Lower leg skin (tissue), 3 donors: ENCODE measurements at regions not wholly inside any gene's neighbourhood (a gene's known extent, or its start where the extent isn't known, plus 50 kb on each side); places are given as distances from the start of the nearest gene placed in this dataset.

Source experiments
- POLR2A ChIP-seq, 2 donors: fragments of 450-650 bp; IDR thresholded peaks; one replicate each; pipeline ENCODE4 v1.6.1; 2016 to 2017; ENCODE audit warnings: antibody characterized with exemption in 2 of 2, mild to moderate bottlenecking in 1 of 2, moderate library complexity in 1 of 2
- TF ChIP-seq, protein P1 (sequence below), 3 donors: fragments of 450-650 bp; IDR thresholded peaks; one replicate each; pipeline ENCODE4 v1.5.1; 2016; ENCODE audit warnings: antibody characterized with exemption in 3 of 3, mild to moderate bottlenecking in 3 of 3, moderate library complexity in 2 of 3

DNA sequence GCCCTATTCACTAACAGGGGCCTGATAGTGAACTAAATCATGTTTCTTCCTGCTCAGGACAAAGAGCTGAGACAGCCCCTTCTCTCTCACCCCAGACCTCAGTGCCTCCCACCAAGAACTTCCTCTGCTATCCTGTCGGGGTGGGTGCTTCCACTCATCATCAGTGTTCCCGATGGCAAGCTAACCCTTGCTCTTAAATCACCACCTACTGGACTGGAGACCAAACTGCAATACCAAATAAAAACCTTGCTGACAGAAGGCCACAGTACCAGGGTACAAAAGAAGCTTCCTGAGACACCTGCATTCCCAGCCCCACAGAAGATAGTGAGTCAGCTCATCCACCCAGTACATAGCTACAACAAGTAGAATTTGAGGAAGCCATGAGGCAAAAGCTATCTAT is 799.5 kb downstream of the LTN1 start:
- TF ChIP-seq, protein P1, sequence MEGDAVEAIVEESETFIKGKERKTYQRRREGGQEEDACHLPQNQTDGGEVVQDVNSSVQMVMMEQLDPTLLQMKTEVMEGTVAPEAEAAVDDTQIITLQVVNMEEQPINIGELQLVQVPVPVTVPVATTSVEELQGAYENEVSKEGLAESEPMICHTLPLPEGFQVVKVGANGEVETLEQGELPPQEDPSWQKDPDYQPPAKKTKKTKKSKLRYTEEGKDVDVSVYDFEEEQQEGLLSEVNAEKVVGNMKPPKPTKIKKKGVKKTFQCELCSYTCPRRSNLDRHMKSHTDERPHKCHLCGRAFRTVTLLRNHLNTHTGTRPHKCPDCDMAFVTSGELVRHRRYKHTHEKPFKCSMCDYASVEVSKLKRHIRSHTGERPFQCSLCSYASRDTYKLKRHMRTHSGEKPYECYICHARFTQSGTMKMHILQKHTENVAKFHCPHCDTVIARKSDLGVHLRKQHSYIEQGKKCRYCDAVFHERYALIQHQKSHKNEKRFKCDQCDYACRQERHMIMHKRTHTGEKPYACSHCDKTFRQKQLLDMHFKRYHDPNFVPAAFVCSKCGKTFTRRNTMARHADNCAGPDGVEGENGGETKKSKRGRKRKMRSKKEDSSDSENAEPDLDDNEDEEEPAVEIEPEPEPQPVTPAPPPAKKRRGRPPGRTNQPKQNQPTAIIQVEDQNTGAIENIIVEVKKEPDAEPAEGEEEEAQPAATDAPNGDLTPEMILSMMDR (IDR thresholded peaks at IDR 0.05) = no peak
- TF ChIP-seq POLR2A (IDR thresholded peaks at IDR 0.05) = no peak
